HCT116 (cell line): ENCODE measurements at regions not wholly inside any gene's neighbourhood (a gene's known extent, or its start where the extent isn't known, plus 50 kb on each side); places are given as distances from the start of the nearest gene placed in this dataset.

Source experiments
- ATAC-seq: fragments of 200-7000 bp; cut with Tn5 transposase; 2 replicates; pipeline ENCODE4 v1.9.1; 2020; ENCODE audit warnings: mild to moderate bottlenecking, moderate library complexity
- BruUV-seq: library from RNA; stranded (reverse); fragments of 400-500 nt; replicated peaks from 2 replicates; lab custom pipeline; 2021; lab: Mats Ljungman, UMichigan
- CTCF ChIA-PET: fragments of 300-600 bp; sonication (Branson Sonifier 250); formaldehyde crosslinking; loops from one replicate; lab custom pipeline; 2021; ENCODE audit warnings: antibody characterized with exemption; lab: Charles Lee
- POLR2A ChIA-PET: fragments of 300-600, 350-600 bp; sonication (Branson Sonifier 250); formaldehyde crosslinking; loops from one replicate; lab custom pipeline; 2021; ENCODE audit warnings: antibody characterized with exemption; lab: Charles Lee
- RAD21 ChIA-PET, 2 experiments: fragments of 300-600 bp; sonication (Branson Sonifier 250); formaldehyde crosslinking; loops; one replicate each; lab custom pipeline; 2023; ENCODE audit warnings: low total read pairs in 2 of 2; ENCODE audit not compliant: uncharacterized antibody in 2 of 2, unreplicated experiment in 2 of 2, low non-redundant PET in 1 of 2; lab: Charles Lee
- DNase-seq: peaks from one replicate; pipeline ENCODE4 v3.0.0-alpha.2; 2010; ENCODE audit warnings: low read depth, low spot score
- H2AFZ ChIP-seq: fragments of 200-600 bp; shearing (Covaris generic), sonication (generic); 2 replicates; pipeline ENCODE4 v1.6.1; 2017; ENCODE audit warnings: low read depth, mixed run types, mixed read lengths, antibody characterized with exemption, low read length; ENCODE audit not compliant: poor library complexity, severe bottlenecking
- H3K27ac ChIP-seq: 2 replicates; pipeline ENCODE4 v1.5.1; 2012; ENCODE audit warnings: low read depth, low read length
- H3K27me3 ChIP-seq: fragments of 200-600 bp; sonication (generic); 2 replicates; pipeline ENCODE4 v1.6.1; 2016; ENCODE audit warnings: mixed run types, low read length, mixed read lengths; ENCODE audit not compliant: insufficient read depth
- H3K36me3 ChIP-seq, 2 experiments: fragments of 200-500 bp in 1 of 2; fragments of 200-600 bp in 1 of 2; sonication (Bioruptor generic) in 1 of 2; sonication (generic) in 1 of 2; 2 replicates each; pipeline versions ENCODE4 v1.5.1 to v1.6.1; 2014 to 2016; ENCODE audit warnings: low read length in 2 of 2, inconsistent platforms in 1 of 2, mixed read lengths in 1 of 2, mixed run types in 1 of 2; ENCODE audit not compliant: insufficient read depth in 2 of 2, control insufficient read depth in 1 of 2
- H3K4me1 ChIP-seq, 2 experiments: fragments of 200-600 bp in 1 of 2; sonication (generic) in 1 of 2; 2 replicates each; pipeline versions ENCODE4 v1.5.1 to v1.6.1; 2012 to 2017; ENCODE audit warnings: low read length in 2 of 2, inconsistent platforms in 1 of 2, mild to moderate bottlenecking in 1 of 2, mixed read lengths in 1 of 2, mixed run types in 1 of 2, moderate library complexity in 1 of 2; ENCODE audit not compliant: insufficient read depth in 2 of 2, control insufficient read depth in 1 of 2
- H3K4me2 ChIP-seq: fragments of 200-600 bp; sonication (generic); 2 replicates; pipeline ENCODE4 v1.6.1; 2017; ENCODE audit warnings: mixed run types, low read length, mixed read lengths
- H3K4me3 ChIP-seq, 2 experiments: fragments of 200-600 bp in 1 of 2; sonication (generic) in 1 of 2; replicated peaks in 1 of 2; 2 replicates each; pipeline ENCODE4 v1.5.1; 2011 to 2016; ENCODE audit warnings: low read length in 2 of 2, control low read depth in 1 of 2, low read depth in 1 of 2, mild to moderate bottlenecking in 1 of 2, mixed read lengths in 1 of 2, mixed run types in 1 of 2
- H3K79me2 ChIP-seq: fragments of 200-600 bp; sonication (generic); 2 replicates; pipeline ENCODE4 v1.6.1; 2017; ENCODE audit warnings: mild to moderate bottlenecking, mixed run types, low read length, moderate library complexity, mixed read lengths; ENCODE audit not compliant: insufficient read depth
- H3K9ac ChIP-seq: fragments of 200-600 bp; sonication (generic); 2 replicates; pipeline ENCODE4 v1.6.1; 2016; ENCODE audit warnings: low read length, mixed read lengths
- H3K9me2 ChIP-seq: fragments of 200-600 bp; sonication (generic), shearing (Covaris generic); 2 replicates; pipeline ENCODE4 v1.6.1; 2017; ENCODE audit warnings: mixed run types, mild to moderate bottlenecking, moderate library complexity; ENCODE audit not compliant: insufficient read depth
- H3K9me3 ChIP-seq, 2 experiments: fragments of 200-500 bp in 1 of 2; fragments of 200-600 bp in 1 of 2; sonication (Bioruptor generic) in 1 of 2; sonication (generic) in 1 of 2; 2 replicates each; pipeline ENCODE4 v1.6.1; 2014 to 2017; ENCODE audit warnings: low read length in 2 of 2, mixed read lengths in 2 of 2, inconsistent platforms in 1 of 2, low read depth in 1 of 2, mild to moderate bottlenecking in 1 of 2, mixed run types in 1 of 2, moderate library complexity in 1 of 2; ENCODE audit not compliant: control insufficient read depth in 1 of 2, insufficient read depth in 1 of 2
- H4K20me1 ChIP-seq: fragments of 200-600 bp; sonication (generic), shearing (Covaris generic); 2 replicates; pipeline ENCODE4 v1.6.1; 2017; ENCODE audit warnings: mixed run types, mild to moderate bottlenecking, moderate library complexity; ENCODE audit not compliant: insufficient read depth
- CEBPB ChIP-seq: IDR thresholded peaks from 2 replicates; pipeline ENCODE4 v1.6.1; 2012; ENCODE audit warnings: low read depth
- EGR1 ChIP-seq: IDR thresholded peaks from 2 replicates; pipeline ENCODE4 v1.6.1; 2012; ENCODE audit warnings: low read depth
- FOSL1 ChIP-seq: IDR thresholded peaks from 2 replicates; pipeline ENCODE4 v1.6.1; 2012; ENCODE audit warnings: low read depth
- MAX ChIP-seq: IDR thresholded peaks from 2 replicates; pipeline ENCODE4 v1.6.1; 2012
- RAD21 ChIP-seq: IDR thresholded peaks from 2 replicates; pipeline ENCODE4 v1.6.1; 2012; ENCODE audit warnings: low read depth, mild to moderate bottlenecking
- SIN3A ChIP-seq: IDR thresholded peaks from 2 replicates; pipeline ENCODE4 v1.6.1; 2012; ENCODE audit warnings: low read depth
- SP1 ChIP-seq: IDR thresholded peaks from 2 replicates; pipeline ENCODE4 v1.6.1; 2012; ENCODE audit warnings: low read depth
- ZBTB33 ChIP-seq: IDR thresholded peaks from 2 replicates; pipeline ENCODE4 v1.6.1; 2011; ENCODE audit warnings: mild to moderate bottlenecking, low read length, moderate library complexity; ENCODE audit not compliant: insufficient replicate concordance; ENCODE audit errors: extremely low read depth
- intact Hi-C: fragments of 100-400 bp; cut with micrococcal nuclease; formaldehyde crosslinking; loops from 2 replicates; pipeline ENCODE4 v1.10.0; 2022
- TF ChIP-seq, protein P1 (sequence below), 3 experiments: fragments of 200-600 bp in 1 of 3; sonication (generic) in 1 of 3; IDR thresholded peaks in 2 of 3; conservative IDR thresholded peaks in 1 of 3; 2 replicates each; pipeline ENCODE4 v1.5.1; 2012 to 2017; ENCODE audit warnings: low read depth in 2 of 3, low read length in 2 of 3, antibody characterized with exemption in 1 of 3, borderline replicate concordance in 1 of 3, control low read depth in 1 of 3, mild to moderate bottlenecking in 1 of 3, mixed read lengths in 1 of 3, mixed run types in 1 of 3, moderate library complexity in 1 of 3; ENCODE audit not compliant: insufficient read depth in 1 of 3
- TF ChIP-seq, protein P2 (sequence below): IDR thresholded peaks from 2 replicates; pipeline ENCODE4 v1.6.1; 2012

DNA sequence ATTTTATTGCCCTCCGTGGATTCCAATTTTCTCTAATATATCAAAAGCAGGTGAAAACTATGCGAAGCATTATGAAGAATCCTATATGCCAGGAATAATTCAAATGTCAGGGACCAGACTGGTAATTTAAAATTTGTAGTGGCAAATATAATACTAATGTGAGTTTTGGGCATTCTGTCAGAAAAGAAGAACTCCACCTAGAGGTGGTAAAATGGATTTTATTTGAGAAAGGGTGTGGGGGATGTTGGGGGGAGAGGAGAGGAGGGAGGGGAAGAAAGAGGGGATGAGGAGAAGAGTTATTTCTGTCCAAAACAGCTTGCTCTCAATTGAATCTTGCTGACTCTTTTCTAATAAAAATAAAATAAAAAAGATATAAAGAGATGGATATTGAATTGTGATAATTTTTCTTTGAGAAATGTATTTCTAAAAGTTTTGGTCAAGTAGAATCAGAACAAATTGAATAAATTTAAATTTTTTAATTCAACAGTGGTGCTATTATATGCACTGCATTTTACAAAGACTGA, 929.3 kb upstream of the SLITRK5 start:
- no peak for TF ChIP-seq SP1
- TF ChIP-seq, protein P1, sequence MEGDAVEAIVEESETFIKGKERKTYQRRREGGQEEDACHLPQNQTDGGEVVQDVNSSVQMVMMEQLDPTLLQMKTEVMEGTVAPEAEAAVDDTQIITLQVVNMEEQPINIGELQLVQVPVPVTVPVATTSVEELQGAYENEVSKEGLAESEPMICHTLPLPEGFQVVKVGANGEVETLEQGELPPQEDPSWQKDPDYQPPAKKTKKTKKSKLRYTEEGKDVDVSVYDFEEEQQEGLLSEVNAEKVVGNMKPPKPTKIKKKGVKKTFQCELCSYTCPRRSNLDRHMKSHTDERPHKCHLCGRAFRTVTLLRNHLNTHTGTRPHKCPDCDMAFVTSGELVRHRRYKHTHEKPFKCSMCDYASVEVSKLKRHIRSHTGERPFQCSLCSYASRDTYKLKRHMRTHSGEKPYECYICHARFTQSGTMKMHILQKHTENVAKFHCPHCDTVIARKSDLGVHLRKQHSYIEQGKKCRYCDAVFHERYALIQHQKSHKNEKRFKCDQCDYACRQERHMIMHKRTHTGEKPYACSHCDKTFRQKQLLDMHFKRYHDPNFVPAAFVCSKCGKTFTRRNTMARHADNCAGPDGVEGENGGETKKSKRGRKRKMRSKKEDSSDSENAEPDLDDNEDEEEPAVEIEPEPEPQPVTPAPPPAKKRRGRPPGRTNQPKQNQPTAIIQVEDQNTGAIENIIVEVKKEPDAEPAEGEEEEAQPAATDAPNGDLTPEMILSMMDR (IDR thresholded peaks at IDR 0.05 in 2 of 3, conservative IDR thresholded peaks at IDR 0.05 in 1 of 3; ENCODE audit: borderline replicate concordance in 1 of 3, insufficient read depth in 1 of 3, low read depth in 2 of 3, low read length in 2 of 3) = peak in 2 of 3 experiments; percentile 17 to 31; a peak in 2 of 6 replicates
- H3K4me2 ChIP-seq = no peak overlapping the region
- no peaks in the 10 kb centered on the region for H3K27me3 ChIP-seq
- BruUV-seq = no TSS peak
- H3K9ac ChIP-seq = no peak overlapping the region
- RAD21 ChIA-PET = no interaction called here
- no peaks in the 10 kb centered on the region for H3K4me1 ChIP-seq
- no peaks in the 10 kb centered on the region for H3K79me2 ChIP-seq
- no peaks in the 10 kb centered on the region; a peak in 2 of 4 replicates for H3K9me3 ChIP-seq
- CTCF ChIA-PET = no interaction called here
- H2AFZ ChIP-seq = no peak overlapping the region
- H3K36me3 ChIP-seq = no peaks in the 10 kb centered on the region
- no peak overlapping the region for H3K27ac ChIP-seq
- H3K9me2 ChIP-seq = no peaks in the 10 kb centered on the region
- DNase-seq (no peak), ATAC-seq (no peak)
- POLR2A ChIA-PET = no interaction called here
- H3K4me3 ChIP-seq = no peak overlapping the region
- intact Hi-C loops = no loop called here
- no peaks in the 10 kb centered on the region for H4K20me1 ChIP-seq

- Histone ChIP-seq H3K4me3 (no peak overlapping the region), H4K20me1 (no peaks in the 10 kb centered on the region), H3K9ac (no peak overlapping the region), H2AFZ (no peak overlapping the region), H3K27ac (no peak overlapping the region), H3K79me2 (no peaks in the 10 kb centered on the region), H3K36me3 (no peaks in the 10 kb centered on the region), H3K4me1 (no peaks in the 10 kb centered on the region), H3K9me3 (no peaks in the 10 kb centered on the region), H3K4me2 (no peak overlapping the region), H3K9me2 (no peaks in the 10 kb centered on the region), H3K27me3 (no peaks in the 10 kb centered on the region)
- no TSS peak for BruUV-seq
- intact Hi-C loops = no loop called here
- ATAC-seq (no peak), DNase-seq (no peak)
- ChIA-PET CTCF (no interaction called here), POLR2A (no interaction called here), RAD21 (no interaction called here)
- TF ChIP-seq RAD21 (no peak), CEBPB (no peak), FOSL1 (no peak), SP1 (no peak), MAX (no peak), EGR1 (no peak), SIN3A (no peak), ZBTB33 (no peak)
- TF ChIP-seq, protein P2, sequence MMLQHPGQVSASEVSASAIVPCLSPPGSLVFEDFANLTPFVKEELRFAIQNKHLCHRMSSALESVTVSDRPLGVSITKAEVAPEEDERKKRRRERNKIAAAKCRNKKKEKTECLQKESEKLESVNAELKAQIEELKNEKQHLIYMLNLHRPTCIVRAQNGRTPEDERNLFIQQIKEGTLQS = no peak
Observed at GRCh38 chr13:86757236-86757978, 913.8 kb upstream of the SLITRK5 start.
